ENCODE measurements at regions not wholly inside any gene's neighbourhood (a gene's known extent, or its start where the extent isn't known, plus 50 kb on each side); places are given as distances from the start of the nearest gene placed in this dataset.

DNA sequence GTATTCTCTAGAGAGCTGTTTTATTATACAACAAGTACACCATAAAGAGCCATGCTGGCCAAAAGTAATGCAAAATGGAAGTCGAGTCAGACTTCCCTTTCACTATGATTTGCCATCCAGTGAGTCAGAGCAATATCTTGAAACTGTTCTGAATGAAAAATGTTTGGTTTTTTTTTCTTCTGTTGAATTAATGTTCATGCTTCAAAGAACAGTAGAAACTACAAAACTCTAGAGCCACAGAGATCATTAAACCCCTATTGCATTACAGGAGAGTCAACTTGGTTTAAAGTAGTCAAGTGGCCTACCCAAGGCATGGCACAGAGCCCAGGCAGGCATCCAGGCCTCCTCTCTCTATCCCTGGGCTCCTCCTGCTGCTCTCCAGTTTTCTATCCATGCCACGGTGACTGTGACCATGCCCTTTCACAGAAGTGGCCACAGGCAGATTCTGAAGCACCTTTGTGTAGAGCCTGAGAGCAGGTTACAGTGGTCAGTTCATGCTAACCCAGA, 358.9 kb downstream of the DEPDC1B start:
- Histone ChIP-seq H3K9me3 (ENCODE audit: insufficient read depth, low read depth) (no peaks in the 10 kb centered on the region), H3K79me2 (ENCODE audit: low read depth) (no peaks in the 10 kb centered on the region), H3K4me2 (no peak overlapping the region), H3F3A (ENCODE audit: insufficient read depth, low read depth) (no peaks in the 10 kb centered on the region), H3K4me3 (no peak overlapping the region), H3K9me2 (ENCODE audit: insufficient read depth) (no peaks in the 10 kb centered on the region), H2AFZ (no peak overlapping the region), H3K4me1 (replicated peaks; ENCODE audit: insufficient read depth) (no peaks in the 10 kb centered on the region), H3K27me3 (ENCODE audit: insufficient read depth, low read depth) (no peaks in the 10 kb centered on the region), H3K36me3 (ENCODE audit: low read depth) (no peaks in the 10 kb centered on the region), H3K27ac (no peak overlapping the region), H4K20me1 (ENCODE audit: insufficient read depth) (no peaks in the 10 kb centered on the region)
- TF ChIP-seq CTCF (conservative IDR thresholded peaks at IDR 0.05), result no peak
- TF ChIP-seq EZH2 (IDR thresholded peaks at IDR 0.05; ENCODE audit: low read depth), result no peak
- intact Hi-C loops (cut with micrococcal nuclease; ENCODE audit: unreplicated experiment), result no loop called here
- ChIA-PET POLR2A (ENCODE audit: unreplicated experiment) (interaction anchor here (0.7 kb wide), 1 partner anchor 13 kb away, joined by 8 read pairs; no protein-coding TSS in a partner anchor), CTCF (no interaction called here)
- no TSS peak for BruUV-seq (replicated peaks)
- DNase-seq, result no peak

- no peaks in the 10 kb centered on the region for H4K20me1 ChIP-seq (ENCODE audit: insufficient read depth)
- no peak overlapping the region for H3K27ac ChIP-seq
- H3K36me3 ChIP-seq (ENCODE audit: low read depth), result no peaks in the 10 kb centered on the region
- no peak overlapping the region for H3K4me3 ChIP-seq
- H3K9me2 ChIP-seq (ENCODE audit: insufficient read depth), result no peaks in the 10 kb centered on the region
- no peaks in the 10 kb centered on the region for H3K4me1 ChIP-seq (replicated peaks; ENCODE audit: insufficient read depth)
- no TSS peak for BruUV-seq (replicated peaks)
- TF ChIP-seq EZH2 (IDR thresholded peaks at IDR 0.05; ENCODE audit: low read depth), result no peak
- no peak for TF ChIP-seq CTCF (conservative IDR thresholded peaks at IDR 0.05)
- H2AFZ ChIP-seq, result no peak overlapping the region
- H3K9me3 ChIP-seq (ENCODE audit: insufficient read depth, low read depth), result no peaks in the 10 kb centered on the region
- intact Hi-C loops (cut with micrococcal nuclease; ENCODE audit: unreplicated experiment), result no loop called here
- no peaks in the 10 kb centered on the region for H3K79me2 ChIP-seq (ENCODE audit: low read depth)
- POLR2A ChIA-PET (ENCODE audit: unreplicated experiment), result interaction anchor here (0.7 kb wide), 1 partner anchor 13 kb away, joined by 8 read pairs; no protein-coding TSS in a partner anchor
- DNase-seq, result no peak
- no peaks in the 10 kb centered on the region for H3K27me3 ChIP-seq (ENCODE audit: insufficient read depth, low read depth)
- no peak overlapping the region for H3K4me2 ChIP-seq
- no peaks in the 10 kb centered on the region for H3F3A ChIP-seq (ENCODE audit: insufficient read depth, low read depth)
- CTCF ChIA-PET, result no interaction called here
Observed at GRCh38 chr5:60340326-60340725, 359.6 kb downstream of the DEPDC1B start.

- no peak overlapping the region for H3K4me3 ChIP-seq
- no peaks in the 10 kb centered on the region for H3K9me2 ChIP-seq (ENCODE audit: insufficient read depth)
- H2AFZ ChIP-seq, result no peak overlapping the region
- no peak for DNase-seq
- no peaks in the 10 kb centered on the region for H4K20me1 ChIP-seq (ENCODE audit: insufficient read depth)
- H3K79me2 ChIP-seq (ENCODE audit: low read depth), result no peaks in the 10 kb centered on the region
- TF ChIP-seq EZH2 (IDR thresholded peaks at IDR 0.05; ENCODE audit: low read depth), result no peak
- TF ChIP-seq CTCF (conservative IDR thresholded peaks at IDR 0.05), result no peak
- no peak overlapping the region for H3K27ac ChIP-seq
- POLR2A ChIA-PET (ENCODE audit: unreplicated experiment), result no interaction called here
- no peaks in the 10 kb centered on the region for H3K9me3 ChIP-seq (ENCODE audit: insufficient read depth, low read depth)
- H3K4me2 ChIP-seq, result no peak overlapping the region
- CTCF ChIA-PET, result no interaction called here
- intact Hi-C loops (cut with micrococcal nuclease; ENCODE audit: unreplicated experiment), result no loop called here
- no peaks in the 10 kb centered on the region for H3K4me1 ChIP-seq (replicated peaks; ENCODE audit: insufficient read depth)
- no peaks in the 10 kb centered on the region for H3F3A ChIP-seq (ENCODE audit: insufficient read depth, low read depth)
- H3K27me3 ChIP-seq (ENCODE audit: insufficient read depth, low read depth), result no peaks in the 10 kb centered on the region
- H3K36me3 ChIP-seq (ENCODE audit: low read depth), result no peaks in the 10 kb centered on the region
- BruUV-seq (replicated peaks), result no TSS peak
Observed at GRCh38 chr5:60339691-60340201, 360.2 kb downstream of the DEPDC1B start.
